ENCODE measurements at regions not wholly inside any gene's neighbourhood (a gene's known extent, or its start where the extent isn't known, plus 50 kb on each side); places are given as distances from the start of the nearest gene placed in this dataset.

DNA sequence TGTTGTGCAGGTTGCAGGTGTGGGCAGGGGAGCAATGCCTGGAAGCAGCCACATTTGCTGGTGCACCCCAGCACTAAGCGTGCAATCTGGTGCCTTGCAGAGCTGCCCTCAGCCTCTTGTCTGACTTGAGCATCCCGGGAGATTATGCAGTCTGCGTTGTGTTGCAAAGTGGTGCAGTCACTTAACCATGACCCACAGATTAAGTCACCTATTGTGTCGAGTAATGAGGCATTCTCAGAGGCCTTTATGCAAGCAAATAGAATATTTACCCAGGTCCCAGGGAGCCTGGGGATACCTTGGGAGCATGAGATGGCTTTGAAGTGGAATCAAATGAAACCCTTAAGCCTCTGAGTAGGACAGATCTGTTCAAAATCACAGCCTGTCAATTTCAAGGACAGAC lies 529.0 kb downstream of the TYW1 start:
- POLR2A ChIA-PET (ENCODE audit: unreplicated experiment), result no interaction called here
- Histone ChIP-seq H2BK15ac (ENCODE audit: low read depth, low read length) (no peak overlapping the region), H3K4me2 (ENCODE audit: low read depth, low read length) (no peak overlapping the region), H3K4me1 (ENCODE audit: control insufficient read depth, insufficient read depth, low read length) (no peaks in the 10 kb centered on the region), H4K91ac (ENCODE audit: insufficient read depth, low read depth, low read length) (no peak overlapping the region), H2AFZ (replicated peaks; ENCODE audit: low read length, poor library complexity) (no peak overlapping the region), H2BK20ac (ENCODE audit: low read depth, low read length) (no peak overlapping the region), H3K4me3 (ENCODE audit: insufficient read depth, low read depth, low read length) (no peak overlapping the region), H2AK9ac (replicated peaks; ENCODE audit: low read depth, low read length, poor library complexity) (no peak overlapping the region), H3K23ac (ENCODE audit: low read depth, low read length) (no peak overlapping the region), H3K79me1 (ENCODE audit: low read depth in 1 of 2, low read length in 2 of 2) (no peaks in the 10 kb centered on the region), H4K20me1 (ENCODE audit: insufficient read depth, low read length) (no peaks in the 10 kb centered on the region), H3K27me3 (ENCODE audit: control insufficient read depth, insufficient read depth, low read length) (no peaks in the 10 kb centered on the region), H4K5ac (ENCODE audit: low read depth, low read length) (no peak overlapping the region), H4K8ac (ENCODE audit: low read depth in 2 of 2, low read length in 2 of 2) (no peak overlapping the region), H3K18ac (ENCODE audit: low read depth, low read length) (no peak overlapping the region), H3K56ac (ENCODE audit: extremely low read depth, insufficient read depth, low read length) (no peak overlapping the region), H3K14ac (replicated peaks; ENCODE audit: low read depth, low read length) (no peak overlapping the region), H3K9me3 (ENCODE audit: control insufficient read depth, insufficient read depth, low read length) (peaks cover 3% of the 10 kb centered on the region; the same call in 1 of the 2 replicates), H3K36me3 (ENCODE audit: control insufficient read depth, insufficient read depth, low read length) (no peaks in the 10 kb centered on the region), H2BK120ac (ENCODE audit: low read depth, low read length) (no peak overlapping the region), H3K4ac (ENCODE audit: low read depth, low read length) (no peak overlapping the region), H3K9me1 (ENCODE audit: insufficient read depth, low read length) (no peaks in the 10 kb centered on the region), H2AK5ac (ENCODE audit: low read depth, low read length) (no peak overlapping the region), H2BK5ac (ENCODE audit: low read depth, low read length, poor library complexity, severe bottlenecking) (no peak overlapping the region), H3K9ac (ENCODE audit: low read depth, low read length) (no peak overlapping the region), H3K27ac (ENCODE audit: insufficient read depth, low read length) (no peak overlapping the region)
- dilution Hi-C loops (cut with HindIII; ENCODE audit: low sequenced_read_pairs, unreplicated experiment), result no loop called here
- no peak for ATAC-seq (ENCODE audit: low read depth)
- DNase-seq, result no peak
- BruUV-seq (replicated peaks), result no TSS peak
- TF ChIP-seq MAZ (IDR thresholded peaks at IDR 0.05; ENCODE audit: borderline replicate concordance, low read depth, low read length) (no peak), ELK1 (IDR thresholded peaks at IDR 0.05; ENCODE audit: borderline replicate concordance, low read depth, low read length) (no peak), RCOR1 (IDR thresholded peaks at IDR 0.05; ENCODE audit: insufficient replicate concordance, low read length) (no peak), MAFK (IDR thresholded peaks at IDR 0.05; ENCODE audit: low read depth, low read length) (no peak), RAD21 (IDR thresholded peaks at IDR 0.05; ENCODE audit: low read length) (no peak), SMC3 (IDR thresholded peaks at IDR 0.05; ENCODE audit: low read depth, low read length) (no peak), RFX5 (IDR thresholded peaks at IDR 0.05; ENCODE audit: low read depth, low read length) (no peak), MXI1 (IDR thresholded peaks at IDR 0.05; ENCODE audit: borderline replicate concordance, low read depth, low read length) (no peak), USF2 (IDR thresholded peaks at IDR 0.05; ENCODE audit: low read depth, low read length) (no peak), POLR2A (IDR thresholded peaks at IDR 0.05; ENCODE audit: low read depth, low read length) (no peak), NFE2L2 (IDR thresholded peaks at IDR 0.05; ENCODE audit: low read depth, low read length) (no peak), CHD1 (IDR thresholded peaks at IDR 0.05; ENCODE audit: low read depth, low read length) (no peak), CTCF (conservative IDR thresholded peaks at IDR 0.05; ENCODE audit: low read depth, low read length) (no peak), BHLHE40 (IDR thresholded peaks at IDR 0.05; ENCODE audit: low read depth, low read length) (no peak), CEBPB (IDR thresholded peaks at IDR 0.05; ENCODE audit: low read depth, low read length) (no peak), FOS (IDR thresholded peaks at IDR 0.05; ENCODE audit: low read depth, low read length) (no peak)
- intact Hi-C loops (cut with micrococcal nuclease), result no loop called here
- CTCF ChIA-PET, result no interaction called here
- in situ Hi-C loops (cut with MboI; ENCODE audit: low sequenced_read_pairs), result no loop called here
- no CpG with 5 or more reads among the region's 4 CpGs for WGBS, 2 experiments (ENCODE audit: extremely low coverage in 2 of 2, insufficient read length in 1 of 2)

Measured in IMR-90 (cell line).